GM21447 (cell line): ENCODE measurements at regions not wholly inside any gene's neighbourhood (a gene's known extent, or its start where the extent isn't known, plus 50 kb on each side); places are given as distances from the start of the nearest gene placed in this dataset.
A peak's percentile ranks its signal among the peaks of the same experiment; 100 is the strongest.
"Not testable (repeated sequence)": the region's sequence is repeated elsewhere in the genome, so short reads cannot be mapped to it uniquely, and the experiment has no call there.

Experiments
- ATAC-seq: cut with Tn5 transposase; IDR thresholded peaks from one replicate; pipeline ENCODE4 v1.9.1; 2021; ENCODE audit not compliant: unreplicated experiment

DNA sequence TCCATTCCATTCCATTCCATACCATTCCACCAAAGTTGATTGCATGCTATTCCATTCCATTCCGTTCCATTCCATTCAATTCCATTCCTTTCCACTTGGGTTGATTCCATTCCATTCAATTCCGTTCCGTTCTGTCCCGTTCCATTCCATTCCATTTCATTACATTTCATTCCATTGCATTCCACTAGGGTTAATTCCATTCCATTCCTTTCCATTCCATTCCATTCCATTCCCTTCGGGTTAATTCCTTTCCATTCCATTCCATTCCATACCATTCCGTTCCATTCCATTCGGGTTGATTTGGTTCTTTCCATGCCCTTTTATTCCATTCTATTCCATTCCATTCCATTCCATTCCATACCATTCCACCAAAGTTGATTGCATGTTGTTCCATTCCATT lies 131.9 kb downstream of the CWH43 start:
- ATAC-seq, result not testable (repeated sequence)

GRCh38 chr4:49118379-49119212 lies 132.5 kb downstream of the CWH43 start:
- ATAC-seq, result peak; percentile 43

GRCh38 chr4:49119345-49119744 lies 133.3 kb downstream of the CWH43 start:
- ATAC-seq, result not testable (repeated sequence)

- ATAC-seq, result not testable (repeated sequence)
Measured at GRCh38 chr4:49120042-49120779, 134.1 kb downstream of the CWH43 start.

DNA sequence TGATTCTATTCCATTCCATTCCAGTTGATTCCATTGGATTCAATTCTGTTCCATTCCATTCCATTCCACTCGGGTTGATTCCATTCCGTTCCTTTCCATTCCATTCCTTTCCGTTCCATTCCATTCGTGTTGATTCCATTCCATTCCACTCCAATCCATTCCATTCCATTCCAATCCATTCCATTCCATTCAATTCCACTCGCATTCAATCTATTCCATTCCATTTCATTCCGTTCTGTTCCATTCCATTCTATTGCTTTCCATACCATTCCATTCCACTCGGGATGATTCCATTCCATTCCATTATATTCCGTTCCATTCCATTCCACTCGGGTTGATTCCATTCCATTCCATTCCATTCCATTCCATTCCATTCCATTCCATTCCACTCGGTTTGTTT lies 134.7 kb downstream of the CWH43 start:
- not testable (repeated sequence) for ATAC-seq

GRCh38 chr4:49126443-49126842 lies 140.4 kb downstream of the CWH43 start:
- not testable (repeated sequence) for ATAC-seq

DNA sequence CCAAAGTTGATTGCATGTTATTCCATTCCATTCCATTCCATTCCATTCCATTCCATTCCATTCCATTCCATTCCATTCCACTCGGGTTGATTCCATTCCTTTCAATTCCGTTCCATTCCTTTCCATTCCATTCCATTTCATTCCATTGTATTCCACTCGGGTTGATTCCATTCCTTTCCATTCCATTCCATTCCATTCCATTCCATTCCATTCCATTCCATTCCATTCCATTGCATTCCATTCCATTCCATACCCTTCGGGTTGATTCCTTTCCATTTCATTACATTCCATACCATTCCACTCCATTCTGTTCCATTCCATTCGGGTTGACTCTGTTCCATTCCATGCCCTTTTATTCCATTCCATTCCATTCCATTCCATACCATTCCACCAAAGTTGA lies 140.8 kb downstream of the CWH43 start:
- not testable (repeated sequence) for ATAC-seq

DNA sequence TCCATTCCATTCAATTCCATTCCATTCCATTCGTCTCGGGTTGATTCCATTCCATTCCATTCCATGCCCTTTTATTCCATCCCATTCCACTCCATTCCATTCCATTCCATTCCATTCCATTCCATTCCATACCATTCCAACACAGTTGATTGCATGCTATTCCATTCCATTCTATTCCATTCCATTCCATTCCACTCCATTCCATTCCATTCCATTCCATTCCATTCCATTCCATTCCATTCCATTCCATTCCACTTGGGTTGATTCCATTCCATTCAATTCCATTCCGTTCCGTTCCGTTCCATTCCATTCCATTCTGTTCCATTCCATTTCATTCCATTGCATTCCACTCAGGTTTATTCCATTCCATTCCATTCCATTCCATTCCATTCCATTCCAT lies 143.3 kb downstream of the CWH43 start:
- ATAC-seq, result not testable (repeated sequence)

DNA sequence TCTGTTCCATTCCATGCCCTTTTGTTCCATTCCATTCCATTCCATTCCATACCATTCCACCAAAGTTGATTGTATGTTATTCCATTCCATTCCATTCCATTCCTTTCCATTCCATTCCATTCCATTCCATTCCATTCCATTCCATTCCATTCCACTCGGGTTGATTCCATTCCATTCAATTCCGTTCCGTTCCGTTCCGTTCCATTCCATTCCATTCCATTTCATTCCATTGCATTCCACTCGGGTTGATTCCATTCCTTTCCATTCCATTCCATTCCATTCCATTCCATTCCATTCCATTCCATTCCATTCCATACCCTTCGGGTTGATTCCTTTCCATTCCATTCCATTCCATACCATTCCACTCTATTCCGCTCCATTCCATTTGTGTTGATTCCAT lies 143.8 kb downstream of the CWH43 start:
- ATAC-seq, result not testable (repeated sequence)

DNA sequence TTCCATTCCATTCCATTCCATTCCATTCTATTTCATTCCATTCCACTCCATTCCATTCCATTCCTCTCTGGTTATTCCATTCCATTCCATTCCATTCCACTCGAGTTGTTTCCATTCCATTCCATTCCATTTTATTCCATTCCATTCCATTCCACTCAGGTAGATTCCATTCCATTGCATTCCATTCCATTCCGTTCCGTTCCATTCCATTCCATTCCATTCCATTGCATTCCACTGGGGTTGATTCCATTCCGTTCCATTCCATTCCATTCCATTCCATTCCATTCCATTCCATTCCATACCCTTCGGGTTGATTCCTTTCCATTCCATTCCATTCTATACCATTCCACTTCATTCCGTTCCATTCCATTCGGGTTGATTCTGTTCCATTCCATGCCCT lies 144.6 kb downstream of the CWH43 start:
- ATAC-seq, result not testable (repeated sequence)

DNA sequence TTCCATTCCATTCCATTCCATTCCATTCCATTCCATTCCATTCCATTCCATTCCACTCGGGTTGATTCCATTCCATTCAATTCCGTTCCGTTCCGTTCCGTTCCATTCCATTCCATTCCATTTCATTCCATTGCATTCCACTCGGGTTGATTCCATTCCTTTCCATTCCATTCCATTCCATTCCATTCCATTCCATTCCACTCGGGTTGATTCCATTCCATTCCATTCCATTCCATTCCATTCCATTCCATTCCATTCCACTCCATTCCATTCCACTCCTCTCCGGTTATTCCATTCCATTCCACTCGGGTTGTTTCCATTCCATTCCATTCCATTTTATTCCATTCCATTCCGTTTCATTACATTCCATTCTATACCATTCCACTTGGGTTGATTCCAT lies 151.0 kb downstream of the CWH43 start:
- peak; percentile 51 for ATAC-seq

DNA sequence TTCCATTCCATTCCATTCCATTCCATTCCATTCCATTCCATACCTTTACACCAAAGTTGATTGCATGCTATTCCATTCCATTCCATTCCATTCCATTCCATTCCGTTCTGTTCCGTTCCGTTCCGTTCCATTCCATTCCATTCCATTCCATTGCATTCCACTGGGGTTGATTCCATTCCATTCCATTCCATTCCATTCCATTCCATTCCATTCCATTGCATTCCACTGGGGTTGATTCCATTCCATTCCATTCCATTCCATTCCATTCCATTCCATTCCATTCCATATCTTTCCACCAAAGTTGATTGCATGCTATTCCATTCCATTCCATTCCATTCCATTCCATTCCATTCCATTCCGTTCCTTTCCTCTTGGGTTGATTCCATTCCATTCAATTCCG lies 151.9 kb downstream of the CWH43 start:
- not testable (repeated sequence) for ATAC-seq

DNA sequence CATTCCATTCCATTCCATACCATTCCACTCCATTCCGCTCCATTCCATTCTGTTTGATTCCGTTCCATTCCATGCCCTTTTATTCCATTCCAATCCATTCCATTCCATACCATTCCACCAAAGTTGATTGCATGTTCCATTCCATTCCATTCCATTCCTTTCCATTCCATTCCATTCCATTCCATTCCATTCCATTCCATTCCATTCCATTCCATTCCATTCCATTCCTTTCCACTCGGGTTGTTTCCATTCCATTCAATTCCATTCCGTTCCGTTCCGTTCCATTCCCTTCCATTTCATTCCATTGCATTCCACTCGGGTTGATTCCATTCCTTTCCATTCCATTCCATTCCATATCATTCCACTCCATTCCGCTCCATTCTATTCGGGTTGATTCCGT lies 152.7 kb downstream of the CWH43 start:
- not testable (repeated sequence) for ATAC-seq

DNA sequence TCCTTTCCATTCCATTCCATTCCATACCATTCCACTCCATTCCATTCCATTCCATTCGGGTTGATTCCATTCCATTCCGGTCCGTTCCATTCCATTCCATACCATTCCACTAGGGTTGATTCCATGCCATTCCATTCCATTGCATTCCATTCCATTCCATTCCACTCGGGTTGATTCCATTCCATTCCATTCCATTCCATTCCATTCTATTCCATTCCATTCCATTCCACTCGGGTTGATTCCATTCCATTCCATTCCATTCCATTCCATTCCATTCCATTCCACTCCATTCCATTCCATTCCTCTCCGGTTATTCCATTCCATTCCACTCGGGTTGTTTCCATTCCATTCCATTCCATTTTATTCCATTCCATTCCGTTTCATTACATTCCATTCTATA lies 153.4 kb downstream of the CWH43 start:
- not testable (repeated sequence) for ATAC-seq

- ATAC-seq, result not testable (repeated sequence)
Measured at GRCh38 chr4:49140351-49140750, 154.3 kb downstream of the CWH43 start.

GRCh38 chr4:49141955-49142354 lies 155.9 kb downstream of the CWH43 start:
- ATAC-seq, result not testable (repeated sequence)

- ATAC-seq, result peak; percentile 54
Measured at GRCh38 chr4:49147143-49147542, 161.1 kb downstream of the CWH43 start.

DNA sequence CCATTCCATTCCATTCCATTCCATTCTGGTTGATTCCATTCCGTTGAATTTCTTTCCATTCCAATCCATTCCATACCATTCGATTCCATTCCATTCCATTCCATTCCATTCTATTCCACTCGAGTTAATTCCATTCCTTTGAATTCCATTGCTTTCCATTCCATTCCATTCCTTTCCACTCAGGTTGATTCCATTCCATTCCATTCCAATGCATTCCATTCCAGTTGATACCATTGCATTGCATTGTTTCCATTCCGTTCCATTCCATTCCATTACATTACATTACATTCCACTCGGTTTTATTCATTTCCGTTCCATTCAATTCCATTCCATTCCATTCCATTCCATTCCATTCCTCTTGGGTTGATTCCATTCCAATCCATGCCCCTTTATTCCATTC lies 161.5 kb downstream of the CWH43 start:
- ATAC-seq, result not testable (repeated sequence)

DNA sequence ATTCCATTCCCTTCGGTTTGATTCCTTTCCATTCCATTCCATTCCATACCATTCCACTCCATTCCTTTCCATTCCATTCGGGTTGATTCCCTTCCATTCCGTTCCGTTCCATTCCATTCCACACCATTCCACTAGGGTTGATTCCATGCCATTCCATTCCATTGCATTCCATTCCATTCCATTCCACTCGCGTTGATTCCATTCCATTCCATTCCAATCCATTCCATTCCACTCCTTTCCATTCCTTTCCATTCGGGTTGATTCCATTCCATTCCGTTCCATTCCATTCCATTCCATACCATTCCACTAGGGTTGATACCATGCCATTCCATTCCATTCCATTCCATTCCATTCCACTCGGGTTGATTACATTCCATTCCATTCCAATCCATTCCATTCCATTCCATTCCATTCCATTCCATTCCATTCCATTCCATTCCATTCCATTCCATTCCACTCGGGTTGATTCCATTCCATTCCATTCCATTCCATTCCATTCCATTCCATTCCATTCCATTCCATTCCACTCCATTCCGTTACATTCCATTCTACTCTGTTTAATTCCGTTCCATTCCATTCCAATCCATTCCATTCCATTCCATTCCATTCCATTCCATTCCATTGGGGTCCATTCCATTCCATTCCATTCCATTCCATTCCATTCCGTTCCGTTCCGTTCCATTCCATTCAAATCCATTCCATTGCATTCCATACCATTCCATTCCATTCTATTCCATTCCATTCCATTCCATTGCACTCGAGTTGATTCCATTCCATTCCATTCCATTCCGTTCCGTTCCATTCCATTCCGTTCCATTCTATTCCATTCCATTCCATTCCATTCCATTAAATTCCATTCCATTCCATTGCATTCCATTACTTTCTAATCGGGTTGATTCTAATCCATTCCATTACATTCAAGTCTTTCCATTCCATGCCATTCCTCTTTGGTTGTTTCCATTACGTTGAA lies 163.2 kb downstream of the CWH43 start:
- ATAC-seq, result peak; percentile 72

DNA sequence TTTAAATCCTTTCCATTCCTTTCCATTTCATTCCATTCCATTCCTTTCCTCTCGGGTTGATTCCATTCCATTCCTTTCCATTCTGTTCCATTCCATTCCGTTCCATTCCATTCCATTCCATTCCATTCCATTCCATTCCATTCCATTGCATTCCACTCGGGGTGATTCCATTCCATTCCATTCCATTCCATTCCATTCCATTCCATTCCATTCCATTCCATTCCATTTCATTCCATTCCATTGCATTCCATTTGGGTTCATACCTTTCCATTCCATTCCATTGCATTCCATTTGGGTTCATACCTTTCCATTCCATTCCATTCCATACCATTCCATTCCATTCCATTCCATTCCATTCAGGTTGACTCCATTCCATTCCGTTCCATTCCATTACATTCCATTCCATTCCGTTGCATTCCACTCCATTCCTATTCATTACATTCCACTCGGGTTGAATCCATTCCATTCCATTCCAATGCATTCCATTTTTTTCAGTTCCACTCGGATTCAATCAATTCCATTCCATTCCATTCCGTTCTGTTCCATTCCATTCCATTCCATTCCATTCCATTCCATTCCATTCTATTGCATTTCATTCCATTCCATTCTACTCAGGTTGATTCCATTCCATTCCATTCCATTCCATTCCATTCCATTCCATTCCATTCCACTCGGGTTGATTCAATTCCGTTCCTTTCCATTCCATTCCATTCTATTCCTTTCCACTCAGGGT lies 164.4 kb downstream of the CWH43 start:
- not testable (repeated sequence) for ATAC-seq
